ENCODE measurements at regions not wholly inside any gene's neighbourhood (a gene's known extent, or its start where the extent isn't known, plus 50 kb on each side); places are given as distances from the start of the nearest gene placed in this dataset.

GRCh38 chrX:39928704-39929378 is 168.9 kb downstream of the BCOR start:
- DNase-seq = peak; percentile 53
- Histone ChIP-seq H3K4me1 (peaks cover 5% of the 10 kb centered on the region), H3K27me3 (ENCODE audit: low read depth) (no peaks in the 10 kb centered on the region), H3K27ac (no peak overlapping the region), H3K36me3 (no peaks in the 10 kb centered on the region), H3K9me3 (no peaks in the 10 kb centered on the region), H3K4me3 (no peak overlapping the region)
- peak; percentile 79 to 86 for ATAC-seq
- TF ChIP-seq CTCF (IDR thresholded peaks at IDR 0.05) = no peak
- intact Hi-C loops (cut with DNase I) = no loop called here

GRCh38 chrX:39929379-39930025 is 168.3 kb downstream of the BCOR start:
- Histone ChIP-seq H3K4me3 (no peak overlapping the region), H3K36me3 (no peaks in the 10 kb centered on the region), H3K4me1 (peaks cover 5% of the 10 kb centered on the region), H3K9me3 (no peaks in the 10 kb centered on the region), H3K27ac (peak overlapping the region; percentile 18), H3K27me3 (ENCODE audit: low read depth) (no peaks in the 10 kb centered on the region)
- TF ChIP-seq CTCF (IDR thresholded peaks at IDR 0.05) = no peak
- no peak for ATAC-seq
- DNase-seq = no peak
- intact Hi-C loops (cut with DNase I) = no loop called here

- H3K9me3 ChIP-seq = no peaks in the 10 kb centered on the region
- intact Hi-C loops (cut with DNase I) = no loop called here
- no peaks in the 10 kb centered on the region for H3K36me3 ChIP-seq
- H3K4me1 ChIP-seq = peaks cover 5% of the 10 kb centered on the region
- H3K27ac ChIP-seq = peak overlapping the region; percentile 53
- no peak overlapping the region for H3K4me3 ChIP-seq
- DNase-seq (no peak), ATAC-seq (no peak)
- TF ChIP-seq CTCF (IDR thresholded peaks at IDR 0.05) = no peak
- H3K27me3 ChIP-seq (ENCODE audit: low read depth) = no peaks in the 10 kb centered on the region
Measured at GRCh38 chrX:39930786-39931528, 166.8 kb downstream of the BCOR start.

- H3K4me3 ChIP-seq = no peak overlapping the region
- intact Hi-C loops (cut with DNase I) = no loop called here
- peaks cover 5% of the 10 kb centered on the region for H3K4me1 ChIP-seq
- H3K27ac ChIP-seq = no peak overlapping the region
- no peaks in the 10 kb centered on the region for H3K27me3 ChIP-seq (ENCODE audit: low read depth)
- H3K36me3 ChIP-seq = no peaks in the 10 kb centered on the region
- ATAC-seq = no peak
- no peak for TF ChIP-seq CTCF (IDR thresholded peaks at IDR 0.05)
- DNase-seq = no peak
- no peaks in the 10 kb centered on the region for H3K9me3 ChIP-seq
Measured at GRCh38 chrX:39931529-39932282, 166.1 kb downstream of the BCOR start.

GRCh38 chrX:39935411-39936064 is 162.2 kb downstream of the BCOR start:
- DNase-seq (no peak), ATAC-seq (no peak)
- H3K36me3 ChIP-seq = no peaks in the 10 kb centered on the region
- no peaks in the 10 kb centered on the region for H3K4me1 ChIP-seq
- H3K4me3 ChIP-seq = no peak overlapping the region
- TF ChIP-seq CTCF (IDR thresholded peaks at IDR 0.05) = no peak
- H3K27ac ChIP-seq = no peak overlapping the region
- no peaks in the 10 kb centered on the region for H3K9me3 ChIP-seq
- intact Hi-C loops (cut with DNase I) = no loop called here
- no peaks in the 10 kb centered on the region for H3K27me3 ChIP-seq (ENCODE audit: low read depth)

Data from lower lobe of right lung (tissue), 2 donors.